HG02973 (cell line): ENCODE measurements at regions not wholly inside any gene's neighbourhood (a gene's known extent, or its start where the extent isn't known, plus 50 kb on each side); places are given as distances from the start of the nearest gene placed in this dataset.

ENCODE experiments used
- ATAC-seq: cut with Tn5 transposase; IDR thresholded peaks from one replicate; pipeline ENCODE4 v1.9.1; 2021; ENCODE audit warnings: moderate library complexity; ENCODE audit not compliant: unreplicated experiment

DNA sequence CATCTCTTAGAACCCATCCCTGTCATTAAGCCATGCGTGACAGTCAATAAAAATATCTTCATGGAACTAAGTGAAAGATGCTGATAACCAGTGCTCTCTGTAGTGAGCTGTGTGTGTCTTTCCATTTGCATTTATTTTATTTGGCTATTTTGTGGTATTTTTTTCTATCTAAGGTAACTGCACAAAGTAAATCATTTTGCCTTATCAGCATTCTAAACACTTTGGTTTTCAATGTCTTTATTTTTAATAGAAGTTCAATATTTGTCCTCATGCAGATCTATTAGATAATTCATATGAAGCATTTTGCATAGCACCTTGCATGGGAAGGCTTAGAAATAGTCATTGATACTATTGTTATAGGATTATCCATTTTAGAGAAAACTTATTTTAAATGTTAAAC, 163.6 kb upstream of the TANK start:
- ATAC-seq: no peak

DNA sequence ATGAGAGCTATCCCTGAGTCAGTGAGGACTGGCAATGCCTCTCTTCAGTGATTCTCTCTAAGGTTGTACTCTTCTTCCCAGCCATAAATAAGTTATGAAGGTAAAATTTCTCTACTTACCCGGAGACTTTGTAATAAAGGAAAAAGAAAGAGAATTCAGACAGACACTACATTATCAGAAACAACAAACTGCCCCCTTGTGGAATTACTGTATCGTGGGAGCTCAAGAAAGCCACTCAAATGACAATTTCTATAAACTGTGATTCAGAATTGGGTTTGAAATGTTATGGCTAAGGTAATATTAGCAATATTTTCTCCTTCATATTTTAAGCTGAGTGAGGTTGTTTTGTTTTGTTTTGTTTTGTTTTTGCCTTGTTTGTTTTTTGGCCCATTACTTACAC, 155.8 kb upstream of the TANK start:
- no peak for ATAC-seq

DNA sequence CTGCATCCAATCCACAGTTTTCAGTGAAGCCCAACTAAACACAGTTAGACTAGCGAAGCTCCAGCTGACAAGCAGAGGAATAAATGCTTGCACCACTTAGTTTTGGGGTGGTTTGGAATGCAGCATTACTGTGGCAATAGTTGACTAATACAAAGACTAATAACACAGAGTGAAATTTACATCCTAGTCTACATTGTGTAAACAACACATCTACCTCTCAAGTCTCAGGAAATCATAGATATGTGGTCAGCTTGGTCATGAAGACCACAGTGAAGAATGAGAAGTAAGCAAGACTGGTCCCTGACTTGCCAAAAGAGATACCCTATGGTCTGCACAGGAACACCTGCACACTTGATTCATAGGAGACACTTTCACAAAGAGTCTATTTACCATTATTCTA, 155.1 kb upstream of the TANK start:
- no peak for ATAC-seq

DNA sequence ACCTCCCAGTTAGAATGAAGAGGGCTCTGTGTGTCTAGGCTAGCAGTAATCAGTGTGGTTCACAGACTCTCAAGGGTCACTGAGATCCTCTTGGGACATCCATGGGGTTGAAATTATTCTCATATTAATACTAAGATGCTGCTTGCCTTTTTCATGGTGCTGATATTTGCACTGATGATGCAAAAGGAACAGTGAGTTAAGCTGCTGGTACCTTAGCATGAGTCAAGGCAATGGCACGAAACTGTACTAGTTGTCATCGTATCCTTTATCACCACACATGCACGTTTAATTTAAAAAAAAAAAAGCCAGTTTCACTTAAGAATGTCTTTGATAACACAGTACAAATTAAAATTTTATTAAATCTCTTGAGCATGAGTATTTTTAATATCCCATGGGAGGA, 151.9 kb upstream of the TANK start:
- no peak for ATAC-seq

DNA sequence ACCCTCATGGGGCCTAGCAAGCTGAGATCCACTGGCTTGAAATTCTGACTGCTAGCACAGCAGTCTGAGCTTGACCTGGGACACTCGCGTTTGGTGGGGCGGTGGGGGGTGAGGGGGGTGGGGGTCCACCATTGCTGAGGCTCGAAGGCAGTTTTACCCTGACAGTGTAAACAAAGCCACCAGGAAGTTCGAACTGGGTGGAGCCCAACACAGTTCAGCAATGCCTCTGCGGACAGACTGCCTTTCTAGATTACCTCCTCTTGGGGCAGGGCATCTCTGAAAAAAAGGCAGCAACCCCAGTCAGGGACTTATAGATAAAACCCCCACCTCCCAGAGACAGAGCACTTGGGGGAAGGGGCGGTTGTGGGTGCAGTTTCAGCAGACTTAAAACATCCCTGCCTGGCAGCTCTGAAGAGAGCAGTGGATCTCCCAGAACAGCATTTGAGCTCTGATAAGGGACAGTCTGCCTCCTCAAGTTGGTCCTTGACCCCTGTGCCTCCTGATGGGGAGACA, 149.7 kb upstream of the TANK start:
- no peak for ATAC-seq

DNA sequence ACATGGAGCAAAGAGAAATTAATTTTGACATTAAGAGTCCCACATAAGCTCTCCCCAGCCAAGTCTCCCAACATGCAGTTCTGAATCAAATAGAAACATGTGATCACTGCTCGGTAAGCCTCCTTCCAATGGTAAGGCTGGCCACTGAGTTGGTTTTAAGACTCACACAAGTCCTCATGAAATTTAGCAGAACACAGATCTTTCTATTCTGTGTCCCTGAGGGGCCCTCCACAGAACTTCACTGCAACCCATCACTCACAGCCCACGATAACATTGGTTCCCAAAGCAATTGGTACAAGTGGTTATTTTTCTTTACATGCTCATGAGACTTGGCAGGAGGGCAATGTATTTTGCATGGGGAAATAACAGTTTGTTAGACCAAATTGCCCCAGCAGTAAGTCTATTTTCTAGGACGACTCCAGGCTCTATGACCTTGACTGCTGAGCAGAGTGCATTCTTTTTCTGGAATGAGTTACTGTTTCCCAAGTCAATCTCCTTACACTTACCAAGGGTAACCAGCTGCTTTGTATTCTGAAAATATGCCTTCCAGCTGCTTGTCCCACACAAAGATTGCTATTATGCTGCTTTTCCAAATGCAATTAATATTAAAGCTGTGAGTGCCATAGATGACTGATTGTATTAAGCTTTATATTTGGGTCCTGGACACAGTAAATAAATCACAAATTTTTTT, 142.3 kb upstream of the TANK start:
- no peak for ATAC-seq

DNA sequence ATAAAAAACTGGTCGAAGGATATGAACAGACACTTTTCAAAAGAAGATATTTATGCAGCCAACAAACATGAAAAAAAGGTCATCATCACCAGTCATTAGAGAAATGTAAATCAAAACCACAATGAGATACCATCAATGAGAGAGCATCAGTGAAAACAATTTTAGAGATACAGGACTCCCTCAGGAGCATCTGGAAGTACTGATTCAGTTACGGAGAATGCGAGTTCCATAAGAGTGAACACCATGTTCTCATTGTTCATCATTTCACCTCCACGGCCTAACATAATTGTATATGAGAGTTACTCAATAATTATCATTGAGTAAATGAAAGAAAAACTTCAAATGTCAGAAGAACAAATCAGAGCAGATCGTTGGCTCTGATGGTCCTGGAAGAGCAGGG, 140.9 kb upstream of the TANK start:
- no peak for ATAC-seq

DNA sequence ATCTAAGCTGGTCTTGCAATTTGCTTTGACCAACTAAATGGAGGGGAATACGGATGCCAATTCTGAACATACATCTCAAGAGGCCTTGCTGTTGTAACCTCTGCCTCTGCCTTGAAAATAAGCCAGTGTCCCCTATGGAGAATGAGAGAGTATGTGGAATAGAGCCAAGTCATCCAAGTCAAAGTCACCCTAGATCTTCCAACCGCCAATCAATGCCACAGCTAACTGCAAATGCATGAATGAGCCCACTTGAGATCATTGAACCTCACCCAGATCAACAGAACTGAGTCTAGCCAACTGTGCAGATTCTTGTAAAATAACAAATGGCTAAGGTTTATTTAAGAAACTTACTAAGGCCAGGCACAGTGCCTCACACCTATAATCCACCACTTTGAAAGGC, 139.8 kb upstream of the TANK start:
- ATAC-seq: no peak

DNA sequence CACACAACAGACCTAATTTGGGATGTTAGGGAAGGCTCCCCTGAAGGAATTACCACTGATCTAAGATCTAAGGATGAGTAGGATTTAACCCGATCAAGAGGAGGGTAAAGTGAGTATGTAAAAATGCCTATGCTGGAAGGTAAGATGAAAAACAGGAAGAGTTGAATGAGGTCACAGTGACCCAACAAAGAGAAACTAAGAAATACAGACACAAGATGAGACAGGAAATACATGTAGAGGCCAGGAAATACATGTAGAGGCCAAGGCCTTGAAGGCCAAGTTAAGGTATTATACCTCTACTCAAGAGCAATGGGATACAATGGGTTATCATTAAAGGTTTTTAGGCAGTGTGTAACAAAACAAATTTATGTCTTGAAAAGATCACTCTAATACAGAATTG, 131.6 kb upstream of the TANK start:
- ATAC-seq: no peak

DNA sequence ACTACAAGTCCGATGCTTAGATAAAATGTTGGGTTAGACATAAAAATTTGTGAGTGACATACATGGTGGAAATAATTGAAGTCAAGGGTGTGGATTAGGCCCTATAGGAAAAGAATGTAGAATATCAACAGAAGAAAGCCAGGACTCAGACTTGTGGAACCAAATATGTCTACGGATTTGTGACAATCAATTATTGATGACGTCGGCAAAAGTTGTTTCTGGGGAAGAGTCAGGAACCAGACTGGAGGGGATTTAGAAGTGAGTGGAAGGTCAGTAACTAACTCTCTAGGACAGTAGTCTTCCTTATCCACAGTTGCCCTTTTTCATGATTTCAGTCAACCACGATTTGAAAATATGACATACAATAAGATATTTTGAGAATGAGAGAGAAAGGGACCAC, 130.9 kb upstream of the TANK start:
- ATAC-seq: no peak

DNA sequence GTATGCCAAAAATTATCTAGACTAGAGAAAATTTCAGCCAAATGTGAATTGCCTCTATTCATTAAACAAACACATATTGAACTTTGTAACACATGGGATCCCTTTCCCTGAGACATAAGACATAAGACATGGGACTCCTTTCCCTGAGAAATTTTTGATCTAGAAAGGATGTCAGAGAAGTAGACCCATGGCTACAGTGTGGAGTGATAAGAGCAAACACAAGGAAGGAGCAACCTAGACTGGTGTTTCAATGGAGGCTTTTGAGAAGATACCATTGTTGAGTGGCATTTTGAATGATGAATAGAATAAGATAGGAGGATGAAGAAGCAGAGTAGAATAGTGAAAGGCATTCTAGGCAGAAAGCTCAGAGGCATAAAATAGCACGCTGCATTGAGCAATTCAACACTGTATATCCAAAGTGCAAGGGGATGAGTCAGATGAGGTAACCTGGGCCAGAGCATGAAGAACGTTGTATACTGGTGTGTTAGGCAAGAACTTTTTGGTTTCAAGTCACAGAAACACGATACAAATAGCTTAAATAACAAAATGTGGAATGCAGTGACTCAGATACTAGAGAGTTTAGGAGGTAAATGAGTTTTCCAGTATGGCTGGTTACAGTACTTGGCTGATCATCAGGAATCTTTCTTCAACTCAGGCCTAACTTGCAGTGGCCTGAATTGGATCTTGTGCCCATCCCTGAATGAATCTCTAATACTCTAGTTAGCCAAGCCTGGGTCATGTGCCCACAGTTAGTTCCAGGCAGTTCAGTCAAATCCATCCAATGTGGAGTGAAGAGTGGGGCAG, 129.8 kb upstream of the TANK start:
- ATAC-seq: no peak

DNA sequence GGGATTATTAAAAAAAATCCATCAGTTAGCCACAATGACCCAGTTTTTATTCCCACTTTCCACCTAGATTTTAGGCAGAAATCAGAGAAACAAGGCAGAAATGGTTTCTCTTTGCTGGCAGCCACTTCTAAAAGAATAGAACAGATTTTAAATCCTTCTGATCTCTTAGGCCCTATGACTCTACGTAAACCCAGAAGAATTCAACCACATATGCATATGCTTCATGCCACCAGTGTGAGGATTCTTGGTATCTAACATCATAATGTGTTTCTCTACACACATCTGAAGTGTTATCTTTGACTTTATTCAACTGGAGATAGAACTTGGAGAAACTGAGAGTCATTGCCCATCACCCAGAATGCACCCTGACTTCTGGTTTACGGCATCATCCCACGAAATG, 128.7 kb upstream of the TANK start:
- ATAC-seq: no peak

DNA sequence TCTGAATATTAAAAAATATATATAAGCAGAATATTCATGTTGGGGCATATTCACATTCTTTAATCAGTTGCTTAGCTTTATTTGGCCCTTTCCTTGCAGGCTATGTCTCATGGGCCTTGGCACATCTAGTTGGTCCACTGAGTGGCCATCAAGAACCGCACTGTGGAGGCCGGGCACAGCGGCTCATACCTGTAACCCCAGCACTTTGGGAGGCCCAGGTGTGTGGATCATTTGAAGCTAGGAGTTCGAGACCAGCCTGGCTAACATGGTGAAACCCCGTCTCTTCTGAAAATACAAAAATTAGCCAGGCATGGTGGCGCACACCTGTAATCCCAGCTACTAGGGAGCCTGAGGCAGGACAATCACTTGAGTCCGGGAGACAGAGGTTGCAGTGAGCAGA, 127.6 kb upstream of the TANK start:
- no peak for ATAC-seq

DNA sequence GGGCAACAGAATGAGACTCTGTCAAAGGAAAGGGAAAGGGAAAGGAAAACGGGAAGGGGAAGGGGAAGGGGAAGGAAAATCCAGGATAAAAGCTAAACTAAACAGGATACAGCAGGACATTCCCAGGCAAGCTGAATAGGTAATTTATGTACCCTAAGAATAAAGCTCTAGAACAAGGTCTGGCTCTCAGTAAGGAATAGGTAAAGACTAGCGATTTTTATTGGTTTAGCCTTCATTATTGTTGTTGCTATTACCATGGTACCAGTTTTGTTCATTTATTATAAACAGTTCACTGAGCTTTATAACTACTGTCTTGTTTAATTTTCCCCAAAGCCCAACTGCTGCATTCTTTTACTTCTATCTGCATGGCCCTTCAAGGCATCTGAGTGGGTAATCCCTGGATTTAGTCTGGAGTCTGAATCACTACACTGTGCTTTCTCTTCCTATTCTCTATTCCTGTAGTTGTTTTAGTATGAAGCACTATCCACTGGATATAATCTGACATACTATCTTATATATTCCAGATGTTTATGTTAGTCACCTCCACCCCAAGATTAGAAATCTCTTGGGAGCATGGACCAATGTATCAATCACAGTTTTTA, 127.1 kb upstream of the TANK start:
- ATAC-seq: no peak

DNA sequence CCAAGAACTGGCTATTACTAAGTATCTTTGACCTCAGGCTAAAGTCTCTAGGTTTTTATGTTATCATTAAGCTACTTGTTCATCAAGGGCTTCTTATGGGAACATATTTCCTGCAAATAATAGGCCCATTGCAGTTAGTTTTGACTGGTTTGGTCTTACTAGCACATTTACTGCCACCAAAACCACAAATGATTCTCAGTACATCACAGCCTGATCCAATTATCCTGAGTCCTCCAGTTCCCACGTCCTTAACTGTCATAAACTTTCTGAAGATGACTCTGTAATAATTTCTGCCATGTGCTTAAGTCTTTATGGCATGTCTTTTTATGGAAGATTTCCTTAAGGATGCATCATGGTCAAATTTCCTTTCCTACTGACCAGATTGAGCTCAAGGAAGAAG, 123.3 kb upstream of the TANK start:
- no peak for ATAC-seq

DNA sequence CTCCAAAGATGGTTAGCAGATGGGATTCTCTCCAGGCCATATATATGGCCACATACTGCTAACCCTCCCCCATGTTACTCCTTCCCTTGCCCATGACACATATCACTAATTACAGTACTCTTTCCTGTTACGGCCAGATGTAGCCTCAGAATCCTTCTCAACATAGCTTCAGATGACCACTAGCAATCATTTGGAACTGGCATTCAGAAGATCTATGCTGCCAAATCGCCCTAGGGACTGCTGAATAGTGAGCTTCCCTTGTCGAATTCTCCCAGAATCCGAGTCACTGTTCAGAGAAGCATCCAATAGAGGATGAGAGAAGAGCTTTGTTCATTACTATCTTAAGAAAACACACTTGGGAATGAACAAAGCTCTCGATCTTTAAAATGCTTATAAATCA, 121.2 kb upstream of the TANK start:
- ATAC-seq: no peak

DNA sequence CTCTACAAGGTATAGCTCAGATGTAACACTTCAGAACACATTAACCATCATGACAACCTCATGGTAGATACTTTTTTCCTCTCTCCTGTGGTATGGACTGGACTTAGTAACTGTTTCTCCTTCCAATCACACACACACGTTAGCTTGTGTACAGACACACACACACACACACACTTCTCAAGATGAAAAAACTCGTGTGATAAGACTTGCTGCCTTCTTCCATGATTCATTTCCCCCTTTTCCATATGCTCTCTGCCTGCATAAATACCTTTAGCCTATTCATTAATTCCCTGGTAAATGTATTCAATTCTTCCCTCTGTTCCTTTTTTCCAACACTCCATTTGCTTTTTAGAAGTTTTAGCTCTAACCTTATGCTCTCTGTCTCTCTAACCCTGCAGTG, 118.9 kb upstream of the TANK start:
- ATAC-seq: no peak

DNA sequence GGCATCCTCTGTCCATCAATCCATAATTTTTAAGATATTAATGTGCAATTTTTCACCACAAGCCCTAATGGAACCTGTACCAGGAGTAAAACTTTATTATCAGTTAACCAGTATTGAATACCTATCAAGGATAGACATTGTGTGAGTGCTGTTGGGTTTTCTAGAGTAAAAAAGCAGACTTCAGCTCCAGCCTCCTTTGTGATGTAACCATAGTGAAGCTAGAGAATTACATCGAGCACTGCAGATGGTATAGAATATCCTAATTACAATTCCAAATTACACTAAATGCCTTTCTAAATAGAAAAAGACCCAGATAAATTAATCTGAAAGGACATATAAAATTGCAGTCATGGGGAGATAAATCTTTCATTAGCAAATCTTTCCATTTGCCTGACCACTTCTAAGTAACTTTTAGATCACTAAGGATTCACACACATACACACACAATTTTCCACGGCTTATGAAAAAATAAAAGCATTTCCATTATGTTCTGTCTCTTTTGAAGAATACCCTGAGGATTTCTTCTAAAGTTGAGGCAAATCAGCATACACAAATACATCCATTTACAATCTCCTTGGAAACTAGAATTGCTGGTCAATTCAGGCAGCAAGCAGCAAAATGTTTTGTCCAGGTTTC, 117.1 kb upstream of the TANK start:
- no peak for ATAC-seq

DNA sequence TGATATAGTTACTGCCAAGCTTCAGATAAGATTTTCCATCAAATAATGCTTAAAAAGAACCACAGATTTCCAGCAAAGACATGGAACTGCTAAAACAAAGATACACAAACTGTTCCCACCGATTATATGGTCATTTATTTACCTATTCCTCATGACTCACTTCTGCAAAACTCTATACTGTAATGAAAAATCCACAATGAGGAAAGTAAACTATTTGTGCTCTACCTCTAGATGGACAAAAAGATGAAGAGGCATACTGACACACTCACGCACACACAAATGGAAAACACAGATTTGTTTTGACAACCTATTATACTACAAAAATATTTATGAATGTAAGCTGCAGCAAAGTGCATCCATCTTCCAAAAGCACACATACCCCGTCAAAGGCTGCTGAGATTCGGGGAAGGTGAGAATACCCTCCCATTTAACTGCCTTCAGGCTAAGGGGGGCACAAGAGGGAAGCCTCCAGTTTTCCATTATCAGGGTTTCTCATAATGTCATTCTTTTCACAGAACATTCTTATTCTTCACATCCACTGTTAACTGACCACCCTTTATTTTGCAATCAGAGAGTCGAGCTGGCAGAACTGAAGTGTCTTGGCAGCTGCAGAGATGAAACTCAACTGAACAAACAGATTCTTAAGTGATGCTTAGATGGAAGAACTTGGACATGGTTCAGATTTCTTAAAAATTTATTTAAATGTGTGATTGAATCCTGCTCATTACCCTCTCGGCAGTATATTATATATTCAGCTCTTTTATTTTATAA, 115.9 kb upstream of the TANK start:
- ATAC-seq: no peak

DNA sequence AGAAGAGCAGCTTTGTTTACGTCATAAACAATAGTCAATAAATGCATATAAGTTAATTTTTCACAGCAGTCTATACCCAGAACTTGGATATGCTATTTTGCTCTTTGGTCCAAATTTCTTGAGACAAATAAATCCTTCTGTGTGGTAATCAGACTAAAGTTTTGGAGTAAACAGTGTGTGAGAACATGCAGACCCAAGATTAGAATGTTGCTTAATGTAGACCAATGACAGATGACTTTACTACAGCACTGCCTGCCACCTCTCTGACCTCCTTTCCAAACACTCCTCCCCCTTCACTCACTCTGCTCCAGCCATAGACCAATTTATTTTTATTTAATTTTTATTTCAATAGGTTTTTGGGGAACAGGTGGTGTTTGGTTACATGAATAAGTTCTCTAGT, 115.3 kb upstream of the TANK start:
- no peak for ATAC-seq

DNA sequence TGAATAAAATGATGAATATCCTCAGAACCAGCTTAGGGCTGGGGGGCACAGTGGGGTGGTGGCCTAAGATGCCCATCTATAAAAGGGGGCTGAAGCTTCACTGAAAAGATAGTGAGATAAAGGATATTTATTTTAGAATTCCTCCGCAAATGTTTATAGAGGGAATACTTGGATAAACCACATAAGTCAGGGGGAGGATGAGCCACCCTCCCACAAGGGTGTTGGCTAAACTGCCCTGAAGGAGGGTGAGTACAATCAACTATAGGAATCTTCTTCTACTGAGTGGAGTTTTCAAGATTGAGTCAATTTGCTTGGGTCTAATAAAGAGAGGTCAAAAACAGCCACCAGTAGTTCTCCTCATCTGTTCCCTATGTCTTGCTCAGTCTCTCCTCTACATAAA, 114.5 kb upstream of the TANK start:
- no peak for ATAC-seq
